Ammon's horn (tissue), 1 donor: ENCODE measurements at regions not wholly inside any gene's neighbourhood (a gene's known extent, or its start where the extent isn't known, plus 50 kb on each side); places are given as distances from the start of the nearest gene placed in this dataset.
"Not testable (repeated sequence)": the region's sequence is repeated elsewhere in the genome, so short reads cannot be mapped to it uniquely, and the experiment has no call there.

ENCODE experiments used
- DNase-seq: peaks from one replicate; pipeline ENCODE4 v3.0.0-alpha.2; 2016; ENCODE audit warnings: low spot score

GRCh38 chr2:35803126-35803525 lies 552.5 kb upstream of the CRIM1 start:
- no peak for DNase-seq

GRCh38 chr2:35794796-35795450 lies 560.7 kb upstream of the CRIM1 start:
- DNase-seq = no peak

- no peak for DNase-seq
Observed at GRCh38 chr2:35790292-35790691, 565.3 kb upstream of the CRIM1 start.

- DNase-seq = no peak
Observed at GRCh38 chr2:35788543-35788942, 567.0 kb upstream of the CRIM1 start.

GRCh38 chr2:35787302-35788031 lies 568.1 kb upstream of the CRIM1 start:
- no peak for DNase-seq

GRCh38 chr2:35785564-35785963 lies 570.0 kb upstream of the CRIM1 start:
- no peak for DNase-seq

GRCh38 chr2:35784777-35785176 lies 570.8 kb upstream of the CRIM1 start:
- DNase-seq = no peak

- no peak for DNase-seq
Observed at GRCh38 chr2:35783723-35784122, 571.9 kb upstream of the CRIM1 start.

GRCh38 chr2:35741556-35741955 lies 614.0 kb upstream of the CRIM1 start:
- no peak for DNase-seq

GRCh38 chr2:35731674-35732073 lies 623.9 kb upstream of the CRIM1 start:
- DNase-seq = no peak

GRCh38 chr2:35714883-35715282 lies 640.7 kb upstream of the CRIM1 start:
- DNase-seq = no peak

GRCh38 chr2:35708411-35708923 lies 647.1 kb upstream of the CRIM1 start:
- DNase-seq = no peak

- DNase-seq = no peak
Observed at GRCh38 chr2:35688309-35688708, 667.3 kb upstream of the CRIM1 start.

- no peak for DNase-seq
Observed at GRCh38 chr2:35651688-35652323, 703.8 kb upstream of the CRIM1 start.

- no peak for DNase-seq
Observed at GRCh38 chr2:35614640-35615039, 740.9 kb upstream of the CRIM1 start.

- DNase-seq = no peak
Observed at GRCh38 chr2:35606394-35606793, 749.2 kb upstream of the CRIM1 start.

GRCh38 chr2:35598310-35598709 lies 757.3 kb upstream of the CRIM1 start:
- DNase-seq = no peak

GRCh38 chr2:35591886-35592285 lies 763.7 kb upstream of the CRIM1 start:
- no peak for DNase-seq

- DNase-seq = no peak
Observed at GRCh38 chr2:35585972-35586371, 769.6 kb upstream of the CRIM1 start.

GRCh38 chr2:35582637-35583036 lies 772.9 kb upstream of the CRIM1 start:
- no peak for DNase-seq

- DNase-seq = no peak
Observed at GRCh38 chr2:35580956-35581355, 774.6 kb upstream of the CRIM1 start.

GRCh38 chr2:35568574-35568973 lies 787.0 kb upstream of the CRIM1 start:
- not testable (repeated sequence) for DNase-seq

GRCh38 chr2:35562488-35562887 lies 793.1 kb upstream of the CRIM1 start:
- DNase-seq = no peak
